ENCODE measurements at regions not wholly inside any gene's neighbourhood (a gene's known extent, or its start where the extent isn't known, plus 50 kb on each side); places are given as distances from the start of the nearest gene placed in this dataset.
"Not testable (repeated sequence)": the region's sequence is repeated elsewhere in the genome, so short reads cannot be mapped to it uniquely, and the experiment has no call there.

- no peaks in the 10 kb centered on the region for H3K36me3 ChIP-seq (ENCODE audit: control insufficient read depth, insufficient read depth, low read length, severe bottlenecking)
- H3K4me1 ChIP-seq (ENCODE audit: control insufficient read depth, insufficient read depth, low read length), result peaks cover 3% of the 10 kb centered on the region
- no peak overlapping the region for H3K9ac ChIP-seq (ENCODE audit: low read length)
- DNase-seq (ENCODE audit: low read depth), result peak; percentile 58
- H3K4me3 ChIP-seq (ENCODE audit: low read length), result no peak overlapping the region
- H3K27me3 ChIP-seq (replicated peaks; ENCODE audit: control insufficient read depth, insufficient read depth, low read length), result no peaks in the 10 kb centered on the region
- H3K9me3 ChIP-seq (ENCODE audit: control insufficient read depth, low read length), result peaks cover 8% of the 10 kb centered on the region
These were observed 64.8 kb upstream of the RBPJ start for GRCh38 chr4:26255989-26256388.

- not testable (repeated sequence) for H3K4me1 ChIP-seq (ENCODE audit: control insufficient read depth, insufficient read depth, low read length); H3K36me3 ChIP-seq (ENCODE audit: control insufficient read depth, insufficient read depth, low read length, severe bottlenecking); H3K9ac ChIP-seq (ENCODE audit: low read length); H3K9me3 ChIP-seq (ENCODE audit: control insufficient read depth, low read length); H3K27me3 ChIP-seq (replicated peaks; ENCODE audit: control insufficient read depth, insufficient read depth, low read length); H3K4me3 ChIP-seq (ENCODE audit: low read length); DNase-seq (ENCODE audit: low read depth)
These were observed 63.4 kb upstream of the RBPJ start for GRCh38 chr4:26257444-26257843.

GRCh38 chr4:26257850-26258249 lies 63.0 kb upstream of the RBPJ start:
- H3K36me3 ChIP-seq (ENCODE audit: control insufficient read depth, insufficient read depth, low read length, severe bottlenecking), result no peaks in the 10 kb centered on the region
- H3K9ac ChIP-seq (ENCODE audit: low read length), result no peak overlapping the region
- no peaks in the 10 kb centered on the region for H3K27me3 ChIP-seq (replicated peaks; ENCODE audit: control insufficient read depth, insufficient read depth, low read length)
- peaks cover 8% of the 10 kb centered on the region for H3K9me3 ChIP-seq (ENCODE audit: control insufficient read depth, low read length)
- peaks cover 3% of the 10 kb centered on the region for H3K4me1 ChIP-seq (ENCODE audit: control insufficient read depth, insufficient read depth, low read length)
- no peak for DNase-seq (ENCODE audit: low read depth)
- no peak overlapping the region for H3K4me3 ChIP-seq (ENCODE audit: low read length)

GRCh38 chr4:26260571-26260970 lies 60.2 kb upstream of the RBPJ start:
- Histone ChIP-seq H3K4me1 (ENCODE audit: control insufficient read depth, insufficient read depth, low read length) (peaks cover 3% of the 10 kb centered on the region), H3K36me3 (ENCODE audit: control insufficient read depth, insufficient read depth, low read length, severe bottlenecking) (no peaks in the 10 kb centered on the region), H3K27me3 (replicated peaks; ENCODE audit: control insufficient read depth, insufficient read depth, low read length) (no peaks in the 10 kb centered on the region), H3K4me3 (ENCODE audit: low read length) (no peak overlapping the region), H3K9me3 (ENCODE audit: control insufficient read depth, low read length) (peaks cover 8% of the 10 kb centered on the region), H3K9ac (ENCODE audit: low read length) (no peak overlapping the region)
- DNase-seq (ENCODE audit: low read depth), result no peak

GRCh38 chr4:26261405-26261804 lies 59.4 kb upstream of the RBPJ start:
- Histone ChIP-seq H3K4me1 (ENCODE audit: control insufficient read depth, insufficient read depth, low read length) (peaks cover 6% of the 10 kb centered on the region), H3K9me3 (ENCODE audit: control insufficient read depth, low read length) (peaks cover 8% of the 10 kb centered on the region), H3K27me3 (replicated peaks; ENCODE audit: control insufficient read depth, insufficient read depth, low read length) (no peaks in the 10 kb centered on the region), H3K4me3 (ENCODE audit: low read length) (no peak overlapping the region), H3K9ac (ENCODE audit: low read length) (no peak overlapping the region), H3K36me3 (ENCODE audit: control insufficient read depth, insufficient read depth, low read length, severe bottlenecking) (no peaks in the 10 kb centered on the region)
- DNase-seq (ENCODE audit: low read depth), result no peak

GRCh38 chr4:26263165-26263564 lies 57.6 kb upstream of the RBPJ start:
- no peak overlapping the region for H3K4me3 ChIP-seq (ENCODE audit: low read length)
- no peak overlapping the region for H3K9ac ChIP-seq (ENCODE audit: low read length)
- DNase-seq (ENCODE audit: low read depth), result no peak
- no peaks in the 10 kb centered on the region for H3K27me3 ChIP-seq (replicated peaks; ENCODE audit: control insufficient read depth, insufficient read depth, low read length)
- H3K36me3 ChIP-seq (ENCODE audit: control insufficient read depth, insufficient read depth, low read length, severe bottlenecking), result no peaks in the 10 kb centered on the region
- peaks cover 12% of the 10 kb centered on the region for H3K4me1 ChIP-seq (ENCODE audit: control insufficient read depth, insufficient read depth, low read length)
- H3K9me3 ChIP-seq (ENCODE audit: control insufficient read depth, low read length), result peaks cover 8% of the 10 kb centered on the region

GRCh38 chr4:26264109-26264508 lies 56.7 kb upstream of the RBPJ start:
- no peaks in the 10 kb centered on the region for H3K36me3 ChIP-seq (ENCODE audit: control insufficient read depth, insufficient read depth, low read length, severe bottlenecking)
- no peak for DNase-seq (ENCODE audit: low read depth)
- peaks cover 6% of the 10 kb centered on the region for H3K9me3 ChIP-seq (ENCODE audit: control insufficient read depth, low read length)
- no peaks in the 10 kb centered on the region for H3K27me3 ChIP-seq (replicated peaks; ENCODE audit: control insufficient read depth, insufficient read depth, low read length)
- peaks cover 12% of the 10 kb centered on the region for H3K4me1 ChIP-seq (ENCODE audit: control insufficient read depth, insufficient read depth, low read length)
- H3K9ac ChIP-seq (ENCODE audit: low read length), result no peak overlapping the region
- no peak overlapping the region for H3K4me3 ChIP-seq (ENCODE audit: low read length)

GRCh38 chr4:26267087-26267486 lies 53.7 kb upstream of the RBPJ start:
- Histone ChIP-seq H3K36me3 (ENCODE audit: control insufficient read depth, insufficient read depth, low read length, severe bottlenecking) (no peaks in the 10 kb centered on the region), H3K27me3 (replicated peaks; ENCODE audit: control insufficient read depth, insufficient read depth, low read length) (no peaks in the 10 kb centered on the region), H3K9me3 (ENCODE audit: control insufficient read depth, low read length) (no peaks in the 10 kb centered on the region), H3K4me1 (ENCODE audit: control insufficient read depth, insufficient read depth, low read length) (peaks cover 12% of the 10 kb centered on the region), H3K4me3 (ENCODE audit: low read length) (no peak overlapping the region), H3K9ac (ENCODE audit: low read length) (peak overlapping the region; percentile 56)
- DNase-seq (ENCODE audit: low read depth), result peak; percentile 77

- H3K4me3 ChIP-seq (ENCODE audit: low read length), result no peak overlapping the region
- H3K27me3 ChIP-seq (replicated peaks; ENCODE audit: control insufficient read depth, insufficient read depth, low read length), result no peaks in the 10 kb centered on the region
- H3K36me3 ChIP-seq (ENCODE audit: control insufficient read depth, insufficient read depth, low read length, severe bottlenecking), result no peaks in the 10 kb centered on the region
- peaks cover 12% of the 10 kb centered on the region for H3K4me1 ChIP-seq (ENCODE audit: control insufficient read depth, insufficient read depth, low read length)
- no peaks in the 10 kb centered on the region for H3K9me3 ChIP-seq (ENCODE audit: control insufficient read depth, low read length)
- H3K9ac ChIP-seq (ENCODE audit: low read length), result no peak overlapping the region
- no peak for DNase-seq (ENCODE audit: low read depth)
These were observed 52.6 kb upstream of the RBPJ start for GRCh38 chr4:26268246-26268645.

GRCh38 chr4:26269038-26269437 lies 51.8 kb upstream of the RBPJ start:
- Histone ChIP-seq H3K9ac (ENCODE audit: low read length) (no peak overlapping the region), H3K4me1 (ENCODE audit: control insufficient read depth, insufficient read depth, low read length) (peaks cover 12% of the 10 kb centered on the region), H3K9me3 (ENCODE audit: control insufficient read depth, low read length) (no peaks in the 10 kb centered on the region), H3K36me3 (ENCODE audit: control insufficient read depth, insufficient read depth, low read length, severe bottlenecking) (no peaks in the 10 kb centered on the region), H3K4me3 (ENCODE audit: low read length) (no peak overlapping the region), H3K27me3 (replicated peaks; ENCODE audit: control insufficient read depth, insufficient read depth, low read length) (no peaks in the 10 kb centered on the region)
- DNase-seq (ENCODE audit: low read depth), result no peak
